ENCODE measurements at regions not wholly inside any gene's neighbourhood (a gene's known extent, or its start where the extent isn't known, plus 50 kb on each side); places are given as distances from the start of the nearest gene placed in this dataset.
A peak's percentile ranks its signal among the peaks of the same experiment; 100 is the strongest.

DNA sequence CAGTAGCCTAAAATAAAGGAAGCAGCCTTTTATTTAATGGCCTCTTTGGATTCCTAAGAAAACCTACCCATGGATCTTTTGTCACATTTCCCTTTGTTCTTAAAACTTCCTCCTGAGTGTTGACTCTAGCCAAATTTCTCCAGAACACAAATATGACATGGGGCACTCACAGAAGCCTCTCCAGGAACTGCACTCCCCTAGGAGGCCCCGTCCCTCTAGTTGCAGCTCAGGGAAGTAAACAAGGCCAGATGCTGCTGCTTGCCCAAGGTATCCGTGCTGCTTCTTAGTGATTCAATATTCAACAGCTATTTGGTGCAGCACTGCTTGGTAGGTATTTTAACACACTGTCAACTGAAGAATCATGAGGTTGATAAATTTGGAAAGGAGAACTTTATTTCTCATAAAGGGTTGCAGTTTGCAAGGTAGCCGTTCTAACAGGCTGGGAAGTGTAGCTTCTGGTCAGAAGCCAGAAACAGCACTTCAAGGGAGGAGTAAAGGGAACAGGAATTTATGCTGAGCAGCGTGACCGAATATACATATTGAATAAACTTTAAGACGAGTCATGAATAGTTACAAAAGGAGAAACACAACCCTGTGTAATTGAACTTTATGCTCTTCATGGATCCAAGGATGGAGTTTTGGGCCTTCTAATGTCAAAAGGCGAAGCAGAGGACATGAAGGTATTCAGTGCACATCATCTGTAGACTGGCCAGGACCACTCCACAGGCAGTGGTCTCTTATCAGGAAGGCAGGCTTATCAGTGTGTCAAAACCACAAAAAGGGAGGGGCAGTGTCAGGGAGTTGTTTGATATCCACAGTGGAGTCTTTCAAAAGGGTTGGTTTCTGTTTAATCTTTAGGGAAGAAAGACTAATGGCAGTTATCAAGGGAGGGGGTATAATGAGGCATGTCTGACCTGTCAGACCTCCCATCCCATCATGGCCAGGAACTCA lies 63.3 kb downstream of the CD24 start (continued):
- TF ChIP-seq SMARCC2 (IDR thresholded peaks at IDR 0.05; ENCODE audit: low read depth) = peak; percentile 37; the same call in 1 of the 2 replicates
- 0 out of 2 replicates have a peak, but pooled peaks have one; percentile 43 for TF ChIP-seq NCOR1 (IDR thresholded peaks at IDR 0.05)
- TF ChIP-seq CAMTA2 (CRISPR knock-in tag; conservative IDR thresholded peaks at IDR 0.05) = no peak
- TF ChIP-seq ZBTB1 (CRISPR knock-in tag; IDR thresholded peaks at IDR 0.05; ENCODE audit: borderline replicate concordance, low read depth) = no peak
- no peak for TF ChIP-seq ZNF282 (CRISPR knock-in tag; IDR thresholded peaks at IDR 0.05)
- TF ChIP-seq SRSF9 (IDR thresholded peaks at IDR 0.05; ENCODE audit: borderline replicate concordance, low read depth, low read length) = no peak
- no peak for TF ChIP-seq TEAD2 (tag; IDR thresholded peaks at IDR 0.05)
- TF ChIP-seq SMAD4 (CRISPR knock-in tag; conservative IDR thresholded peaks at IDR 0.05) = no peak
- TF ChIP-seq STAG1 (CRISPR knock-in tag; IDR thresholded peaks at IDR 0.05; ENCODE audit: borderline replicate concordance) = no peak
- TF ChIP-seq, protein P1, sequence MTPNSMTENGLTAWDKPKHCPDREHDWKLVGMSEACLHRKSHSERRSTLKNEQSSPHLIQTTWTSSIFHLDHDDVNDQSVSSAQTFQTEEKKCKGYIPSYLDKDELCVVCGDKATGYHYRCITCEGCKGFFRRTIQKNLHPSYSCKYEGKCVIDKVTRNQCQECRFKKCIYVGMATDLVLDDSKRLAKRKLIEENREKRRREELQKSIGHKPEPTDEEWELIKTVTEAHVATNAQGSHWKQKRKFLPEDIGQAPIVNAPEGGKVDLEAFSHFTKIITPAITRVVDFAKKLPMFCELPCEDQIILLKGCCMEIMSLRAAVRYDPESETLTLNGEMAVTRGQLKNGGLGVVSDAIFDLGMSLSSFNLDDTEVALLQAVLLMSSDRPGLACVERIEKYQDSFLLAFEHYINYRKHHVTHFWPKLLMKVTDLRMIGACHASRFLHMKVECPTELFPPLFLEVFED (CRISPR knock-in tag; conservative IDR thresholded peaks at IDR 0.05) = no peak
- TF ChIP-seq ETV6 (IDR thresholded peaks at IDR 0.05; ENCODE audit: borderline replicate concordance in 1 of 2, low read depth in 2 of 2, low read length in 1 of 2) = no peak
- no peak for TF ChIP-seq ETV6 (CRISPR knock-in tag; IDR thresholded peaks at IDR 0.05; ENCODE audit: borderline replicate concordance)
- TF ChIP-seq, protein P2, sequence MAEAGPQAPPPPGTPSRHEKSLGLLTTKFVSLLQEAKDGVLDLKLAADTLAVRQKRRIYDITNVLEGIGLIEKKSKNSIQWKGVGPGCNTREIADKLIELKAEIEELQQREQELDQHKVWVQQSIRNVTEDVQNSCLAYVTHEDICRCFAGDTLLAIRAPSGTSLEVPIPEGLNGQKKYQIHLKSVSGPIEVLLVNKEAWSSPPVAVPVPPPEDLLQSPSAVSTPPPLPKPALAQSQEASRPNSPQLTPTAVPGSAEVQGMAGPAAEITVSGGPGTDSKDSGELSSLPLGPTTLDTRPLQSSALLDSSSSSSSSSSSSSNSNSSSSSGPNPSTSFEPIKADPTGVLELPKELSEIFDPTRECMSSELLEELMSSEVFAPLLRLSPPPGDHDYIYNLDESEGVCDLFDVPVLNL (CRISPR knock-in tag; IDR thresholded peaks at IDR 0.05; ENCODE audit: low read depth) = no peak
- no peak for TF ChIP-seq BCOR (IDR thresholded peaks at IDR 0.05)
- TF ChIP-seq, protein P3, sequence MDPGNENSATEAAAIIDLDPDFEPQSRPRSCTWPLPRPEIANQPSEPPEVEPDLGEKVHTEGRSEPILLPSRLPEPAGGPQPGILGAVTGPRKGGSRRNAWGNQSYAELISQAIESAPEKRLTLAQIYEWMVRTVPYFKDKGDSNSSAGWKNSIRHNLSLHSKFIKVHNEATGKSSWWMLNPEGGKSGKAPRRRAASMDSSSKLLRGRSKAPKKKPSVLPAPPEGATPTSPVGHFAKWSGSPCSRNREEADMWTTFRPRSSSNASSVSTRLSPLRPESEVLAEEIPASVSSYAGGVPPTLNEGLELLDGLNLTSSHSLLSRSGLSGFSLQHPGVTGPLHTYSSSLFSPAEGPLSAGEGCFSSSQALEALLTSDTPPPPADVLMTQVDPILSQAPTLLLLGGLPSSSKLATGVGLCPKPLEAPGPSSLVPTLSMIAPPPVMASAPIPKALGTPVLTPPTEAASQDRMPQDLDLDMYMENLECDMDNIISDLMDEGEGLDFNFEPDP (CRISPR knock-in tag; IDR thresholded peaks at IDR 0.05) = no peak
- TF ChIP-seq CBFA2T3 (IDR thresholded peaks at IDR 0.05) = peak; percentile 72
- no peak for TF ChIP-seq ZNF76 (CRISPR knock-in tag; IDR thresholded peaks at IDR 0.05; ENCODE audit: borderline replicate concordance)
- TF ChIP-seq MBD2 (IDR thresholded peaks at IDR 0.05; ENCODE audit: borderline replicate concordance, low read depth) = no peak
- no peak for TF ChIP-seq ZC3H8 (IDR thresholded peaks at IDR 0.05)
- peak in 1 of 2 experiments; percentile 69; a peak in 1 of 4 replicates for TF ChIP-seq TBL1XR1 (IDR thresholded peaks at IDR 0.05; ENCODE audit: low read length in 2 of 2)
- TF ChIP-seq, protein P4, sequence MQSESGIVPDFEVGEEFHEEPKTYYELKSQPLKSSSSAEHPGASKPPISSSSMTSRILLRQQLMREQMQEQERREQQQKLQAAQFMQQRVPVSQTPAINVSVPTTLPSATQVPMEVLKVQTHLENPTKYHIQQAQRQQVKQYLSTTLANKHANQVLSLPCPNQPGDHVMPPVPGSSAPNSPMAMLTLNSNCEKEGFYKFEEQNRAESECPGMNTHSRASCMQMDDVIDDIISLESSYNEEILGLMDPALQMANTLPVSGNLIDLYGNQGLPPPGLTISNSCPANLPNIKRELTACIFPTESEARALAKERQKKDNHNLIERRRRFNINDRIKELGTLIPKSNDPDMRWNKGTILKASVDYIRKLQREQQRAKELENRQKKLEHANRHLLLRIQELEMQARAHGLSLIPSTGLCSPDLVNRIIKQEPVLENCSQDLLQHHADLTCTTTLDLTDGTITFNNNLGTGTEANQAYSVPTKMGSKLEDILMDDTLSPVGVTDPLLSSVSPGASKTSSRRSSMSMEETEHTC (IDR thresholded peaks at IDR 0.05) = 0 out of 2 replicates have a peak, but pooled peaks have one; percentile 20
- no peak for TF ChIP-seq RBFOX2 (IDR thresholded peaks at IDR 0.05; ENCODE audit: low read depth, low read length)
- TF ChIP-seq, protein P5, sequence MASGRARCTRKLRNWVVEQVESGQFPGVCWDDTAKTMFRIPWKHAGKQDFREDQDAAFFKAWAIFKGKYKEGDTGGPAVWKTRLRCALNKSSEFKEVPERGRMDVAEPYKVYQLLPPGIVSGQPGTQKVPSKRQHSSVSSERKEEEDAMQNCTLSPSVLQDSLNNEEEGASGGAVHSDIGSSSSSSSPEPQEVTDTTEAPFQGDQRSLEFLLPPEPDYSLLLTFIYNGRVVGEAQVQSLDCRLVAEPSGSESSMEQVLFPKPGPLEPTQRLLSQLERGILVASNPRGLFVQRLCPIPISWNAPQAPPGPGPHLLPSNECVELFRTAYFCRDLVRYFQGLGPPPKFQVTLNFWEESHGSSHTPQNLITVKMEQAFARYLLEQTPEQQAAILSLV (tag; IDR thresholded peaks at IDR 0.05) = no peak

Data from K562 (cell line).